Thyroid gland (tissue), 4 donors: ENCODE measurements at regions not wholly inside any gene's neighbourhood (a gene's known extent, or its start where the extent isn't known, plus 50 kb on each side); places are given as distances from the start of the nearest gene placed in this dataset.

Experiments used
- DNase-seq, 2 donors: peaks; one replicate each; pipeline ENCODE4 v3.0.0-alpha.2; 2019
- H3K27ac ChIP-seq, 3 donors: fragments of 200-600 bp; sonication (generic); 1 replicate in 2 of 3; 2 replicates in 1 of 3; pipeline ENCODE4 v1.5.1; 2016 to 2019; ENCODE audit warnings: mild to moderate bottlenecking in 1 of 3, moderate library complexity in 1 of 3
- H3K27me3 ChIP-seq: fragments of 200-600 bp; sonication (generic); one replicate; pipeline ENCODE4 v1.5.1; 2019
- H3K36me3 ChIP-seq, 2 donors: fragments of 200-600 bp; sonication (generic); one replicate each; pipeline ENCODE4 v1.5.1; 2016 to 2019
- H3K4me1 ChIP-seq, 2 donors: fragments of 200-600 bp; sonication (generic); one replicate each; pipeline ENCODE4 v1.5.1; 2017 to 2019
- H3K4me3 ChIP-seq, 3 donors: fragments of 200-600 bp; sonication (generic); replicated peaks in 1 of 3; 1 replicate in 2 of 3; 2 replicates in 1 of 3; pipeline ENCODE4 v1.5.1; 2016; ENCODE audit warnings: mild to moderate bottlenecking in 1 of 3
- H3K9me3 ChIP-seq: fragments of 200-600 bp; sonication (generic); one replicate; pipeline ENCODE4 v1.5.1; 2017
- CTCF ChIP-seq, 6 experiments: fragments of 200-600 bp in 3 of 6; fragments of 450-650 bp in 3 of 6; sonication (generic) in 3 of 6; IDR thresholded peaks; one replicate each; pipeline ENCODE4 v1.5.1; 2016 to 2019; ENCODE audit warnings: antibody characterized with exemption in 6 of 6, mild to moderate bottlenecking in 2 of 6, inconsistent platforms in 1 of 6, moderate library complexity in 1 of 6
- POLR2A ChIP-seq, 2 donors: fragments of 450-650 bp; IDR thresholded peaks; one replicate each; pipeline ENCODE4 v1.6.1; 2017; ENCODE audit warnings: antibody characterized with exemption in 2 of 2, mild to moderate bottlenecking in 2 of 2, moderate library complexity in 1 of 2
- WGBS, 2 donors: methylation state at CpG; one replicate each; pipeline ENCODE4 v1.1.5; 2017; 5-methylcytosine and 5-hydroxymethylcytosine counted together
- intact Hi-C: fragments of 100-400 bp; cut with DNase I; formaldehyde crosslinking; loops from one replicate; pipeline ENCODE4 v1.15.1; 2023

GRCh38 chr2:149720615-149721014 lies 133.0 kb upstream of the MMADHC start:
- H3K9me3 ChIP-seq = no peaks in the 10 kb centered on the region
- no peak overlapping the region for H3K4me3 ChIP-seq
- H3K36me3 ChIP-seq = no peaks in the 10 kb centered on the region
- WGBS, 2 donors = 43 to 62% methylated on average over 2 of the region's 2 CpGs
- intact Hi-C loops = no loop called here
- H3K27me3 ChIP-seq = no peaks in the 10 kb centered on the region
- TF ChIP-seq CTCF (IDR thresholded peaks at IDR 0.05) (no peak), POLR2A (IDR thresholded peaks at IDR 0.05) (no peak)
- no peak overlapping the region for H3K27ac ChIP-seq
- no peak for DNase-seq
- H3K4me1 ChIP-seq = no peaks in the 10 kb centered on the region

GRCh38 chr2:149719695-149720094 lies 132.1 kb upstream of the MMADHC start:
- no peak overlapping the region for H3K4me3 ChIP-seq
- TF ChIP-seq POLR2A (IDR thresholded peaks at IDR 0.05) (no peak), CTCF (IDR thresholded peaks at IDR 0.05) (no peak)
- H3K4me1 ChIP-seq = no peaks in the 10 kb centered on the region
- intact Hi-C loops = no loop called here
- no peaks in the 10 kb centered on the region for H3K36me3 ChIP-seq
- H3K27me3 ChIP-seq = no peaks in the 10 kb centered on the region
- DNase-seq = no peak
- no peak overlapping the region for H3K27ac ChIP-seq
- 86 to 87% methylated on average over 3 of the region's 3 CpGs for WGBS, 2 donors
- no peaks in the 10 kb centered on the region for H3K9me3 ChIP-seq

GRCh38 chr2:149716687-149717086 lies 129.1 kb upstream of the MMADHC start:
- intact Hi-C loops = no loop called here
- no peaks in the 10 kb centered on the region for H3K9me3 ChIP-seq
- H3K27me3 ChIP-seq = no peaks in the 10 kb centered on the region
- TF ChIP-seq CTCF (IDR thresholded peaks at IDR 0.05) (no peak), POLR2A (IDR thresholded peaks at IDR 0.05) (no peak)
- no peak overlapping the region for H3K27ac ChIP-seq
- WGBS, 2 donors = 90 to 91% methylated on average over 6 of the region's 6 CpGs
- H3K4me1 ChIP-seq = no peaks in the 10 kb centered on the region
- H3K36me3 ChIP-seq = no peaks in the 10 kb centered on the region
- DNase-seq = no peak
- H3K4me3 ChIP-seq = no peak overlapping the region

GRCh38 chr2:149715894-149716293 lies 128.3 kb upstream of the MMADHC start:
- Histone ChIP-seq H3K27me3 (no peaks in the 10 kb centered on the region), H3K27ac (no peak overlapping the region), H3K9me3 (no peaks in the 10 kb centered on the region), H3K4me3 (no peak overlapping the region), H3K36me3 (no peaks in the 10 kb centered on the region), H3K4me1 (no peaks in the 10 kb centered on the region)
- TF ChIP-seq CTCF (IDR thresholded peaks at IDR 0.05) = no peak
- no peak for TF ChIP-seq POLR2A (IDR thresholded peaks at IDR 0.05)
- intact Hi-C loops = no loop called here
- WGBS, 2 donors = 94 to 95% methylated on average over 2 of the region's 2 CpGs
- DNase-seq = no peak

GRCh38 chr2:149715005-149715592 lies 127.5 kb upstream of the MMADHC start:
- Histone ChIP-seq H3K4me1 (no peaks in the 10 kb centered on the region), H3K27ac (no peak overlapping the region), H3K36me3 (no peaks in the 10 kb centered on the region), H3K4me3 (no peak overlapping the region), H3K9me3 (no peaks in the 10 kb centered on the region), H3K27me3 (no peaks in the 10 kb centered on the region)
- TF ChIP-seq POLR2A (IDR thresholded peaks at IDR 0.05) = no peak
- TF ChIP-seq CTCF (IDR thresholded peaks at IDR 0.05) = peak in 3 of 6 experiments; percentile 4 to 43 (median 21)
- 74 to 75% methylated on average over 3 of the region's 3 CpGs for WGBS, 2 donors
- peak in 1 of 2 donors; percentile 5 for DNase-seq
- intact Hi-C loops = no loop called here
